ENCODE measurements at regions not wholly inside any gene's neighbourhood (a gene's known extent, or its start where the extent isn't known, plus 50 kb on each side); places are given as distances from the start of the nearest gene placed in this dataset.

- H3K4me3 ChIP-seq (ENCODE audit: low read length), result no peak overlapping the region
- Mint-ChIP-seq H3K4me1 (no peaks in the 10 kb centered on the region), H3K27ac (no peak overlapping the region), H3K36me3 (no peaks in the 10 kb centered on the region), H3K27me3 (ENCODE audit: low read depth in 2 of 2) (no peaks in the 10 kb centered on the region), H3K9me3 (peaks cover 5 to 7% of the 10 kb centered on the region in 2 donors), H3K4me3 (no peak overlapping the region)
- intact Hi-C loops (cut with micrococcal nuclease), result no loop called here
- H3K36me3 ChIP-seq (ENCODE audit: control insufficient read depth, insufficient read depth, low read length), result no peaks in the 10 kb centered on the region
- no peaks in the 10 kb centered on the region for H3K9me3 ChIP-seq (ENCODE audit: control insufficient read depth, insufficient read depth, low read length)
- no peak for DNase-seq
- no peaks in the 10 kb centered on the region for H3K27me3 ChIP-seq (ENCODE audit: control insufficient read depth, insufficient read depth, low read length)
- H3K27ac ChIP-seq (ENCODE audit: low read length), result no peak overlapping the region
- no peak for ATAC-seq
- no peaks in the 10 kb centered on the region for H3K4me1 ChIP-seq (ENCODE audit: control insufficient read depth, insufficient read depth, low read length)
- TF ChIP-seq CTCF (IDR thresholded peaks at IDR 0.05), result no peak
- 85% methylated on average over 3 of the region's 4 CpGs for WGBS (ENCODE audit: insufficient coverage)
These were observed 313.4 kb downstream of the GPR37 start for GRCh38 chr7:124452186-124452585.

- H3K27ac ChIP-seq (ENCODE audit: low read length), result no peak overlapping the region
- DNase-seq (no peak), ATAC-seq (no peak)
- no peaks in the 10 kb centered on the region for H3K4me1 ChIP-seq (ENCODE audit: control insufficient read depth, insufficient read depth, low read length)
- H3K9me3 ChIP-seq (ENCODE audit: control insufficient read depth, insufficient read depth, low read length), result no peaks in the 10 kb centered on the region
- intact Hi-C loops (cut with micrococcal nuclease), result no loop called here
- no peaks in the 10 kb centered on the region for H3K36me3 ChIP-seq (ENCODE audit: control insufficient read depth, insufficient read depth, low read length)
- H3K9me3 Mint-ChIP-seq, result peaks cover 3 to 7% of the 10 kb centered on the region in 2 donors
- H3K4me1 Mint-ChIP-seq, result no peaks in the 10 kb centered on the region
- H3K36me3 Mint-ChIP-seq, result no peaks in the 10 kb centered on the region
- H3K27me3 Mint-ChIP-seq (ENCODE audit: low read depth in 2 of 2), result no peaks in the 10 kb centered on the region
- no peak overlapping the region for H3K4me3 Mint-ChIP-seq
- H3K27ac Mint-ChIP-seq, result no peak overlapping the region
- WGBS (ENCODE audit: insufficient coverage), result 91% methylated on average over 1 of the region's 1 CpG
- TF ChIP-seq CTCF (IDR thresholded peaks at IDR 0.05), result no peak
- no peak overlapping the region for H3K4me3 ChIP-seq (ENCODE audit: low read length)
- H3K27me3 ChIP-seq (ENCODE audit: control insufficient read depth, insufficient read depth, low read length), result no peaks in the 10 kb centered on the region
These were observed 315.7 kb downstream of the GPR37 start for GRCh38 chr7:124449896-124450295.

GRCh38 chr7:124444696-124445480 is 320.7 kb downstream of the GPR37 start:
- Histone ChIP-seq H3K4me1 (ENCODE audit: control insufficient read depth, insufficient read depth, low read length) (no peaks in the 10 kb centered on the region), H3K36me3 (ENCODE audit: control insufficient read depth, insufficient read depth, low read length) (no peaks in the 10 kb centered on the region), H3K9me3 (ENCODE audit: control insufficient read depth, insufficient read depth, low read length) (no peaks in the 10 kb centered on the region), H3K27me3 (ENCODE audit: control insufficient read depth, insufficient read depth, low read length) (no peaks in the 10 kb centered on the region), H3K27ac (ENCODE audit: low read length) (no peak overlapping the region), H3K4me3 (ENCODE audit: low read length) (no peak overlapping the region)
- peaks cover 2 to 3% of the 10 kb centered on the region in 2 donors for H3K9me3 Mint-ChIP-seq
- no peak overlapping the region for H3K4me3 Mint-ChIP-seq
- no peaks in the 10 kb centered on the region for H3K27me3 Mint-ChIP-seq (ENCODE audit: low read depth in 2 of 2)
- TF ChIP-seq CTCF (IDR thresholded peaks at IDR 0.05), result no peak
- ATAC-seq, result no peak
- no peak overlapping the region for H3K27ac Mint-ChIP-seq
- H3K36me3 Mint-ChIP-seq, result no peaks in the 10 kb centered on the region
- 64% methylated on average over 2 of the region's 2 CpGs for WGBS (ENCODE audit: insufficient coverage)
- intact Hi-C loops (cut with micrococcal nuclease), result no loop called here
- H3K4me1 Mint-ChIP-seq, result no peaks in the 10 kb centered on the region
- no peak for DNase-seq

- DNase-seq (no peak), ATAC-seq (no peak)
- Histone ChIP-seq H3K27ac (ENCODE audit: low read length) (no peak overlapping the region), H3K4me3 (ENCODE audit: low read length) (no peak overlapping the region), H3K27me3 (ENCODE audit: control insufficient read depth, insufficient read depth, low read length) (no peaks in the 10 kb centered on the region), H3K9me3 (ENCODE audit: control insufficient read depth, insufficient read depth, low read length) (no peaks in the 10 kb centered on the region), H3K36me3 (ENCODE audit: control insufficient read depth, insufficient read depth, low read length) (no peaks in the 10 kb centered on the region), H3K4me1 (ENCODE audit: control insufficient read depth, insufficient read depth, low read length) (no peaks in the 10 kb centered on the region)
- TF ChIP-seq CTCF (IDR thresholded peaks at IDR 0.05), result no peak
- no peaks in the 10 kb centered on the region for H3K4me1 Mint-ChIP-seq
- peaks cover 2 to 3% of the 10 kb centered on the region in 2 donors for H3K9me3 Mint-ChIP-seq
- H3K27me3 Mint-ChIP-seq (ENCODE audit: low read depth in 2 of 2), result no peaks in the 10 kb centered on the region
- H3K36me3 Mint-ChIP-seq, result no peaks in the 10 kb centered on the region
- H3K27ac Mint-ChIP-seq, result no peak overlapping the region
- intact Hi-C loops (cut with micrococcal nuclease), result no loop called here
- H3K4me3 Mint-ChIP-seq, result no peak overlapping the region
These were observed 321.8 kb downstream of the GPR37 start for GRCh38 chr7:124443762-124444161.

Measured in natural killer cell (primary cell).